OCI-LY1 (cell line): ENCODE measurements at regions not wholly inside any gene's neighbourhood (a gene's known extent, or its start where the extent isn't known, plus 50 kb on each side); places are given as distances from the start of the nearest gene placed in this dataset.

Source experiments
- H2AFZ ChIP-seq: fragments of 200-600 bp; sonication (generic), shearing (Covaris generic); 2 replicates; pipeline ENCODE4 v1.6.0; 2014; ENCODE audit warnings: antibody characterized with exemption, mild to moderate bottlenecking, low read length
- H3F3A ChIP-seq: fragments of 200-600 bp; sonication (generic), shearing (Covaris generic); 2 replicates; pipeline ENCODE4 v1.6.0; 2014; ENCODE audit warnings: mild to moderate bottlenecking, antibody characterized with exemption, low read length, moderate library complexity; ENCODE audit not compliant: insufficient read depth
- H3K27ac ChIP-seq: fragments of 200-600 bp; sonication (generic); 2 replicates; pipeline ENCODE4 v1.5.1; 2014; ENCODE audit warnings: low read length, mixed run types, mild to moderate bottlenecking, low read depth; ENCODE audit not compliant: poor library complexity, severe bottlenecking
- H3K27me3 ChIP-seq: fragments of 200-600 bp; sonication (generic); 2 replicates; pipeline ENCODE4 v1.6.0; 2014; ENCODE audit warnings: antibody characterized with exemption, mild to moderate bottlenecking, low read length, moderate library complexity; ENCODE audit not compliant: insufficient read depth
- H3K36me3 ChIP-seq: fragments of 200-600 bp; sonication (generic); 2 replicates; pipeline ENCODE4 v1.6.1; 2014; ENCODE audit warnings: mild to moderate bottlenecking, antibody characterized with exemption, low read length, moderate library complexity, mixed read lengths; ENCODE audit not compliant: insufficient read depth
- H3K4me1 ChIP-seq: fragments of 200-600 bp; sonication (generic); 2 replicates; pipeline ENCODE4 v1.5.1; 2014; ENCODE audit warnings: mild to moderate bottlenecking, low read length, moderate library complexity; ENCODE audit not compliant: insufficient read depth, severe bottlenecking
- H3K4me2 ChIP-seq: fragments of 200-600 bp; sonication (generic), shearing (Covaris generic); 2 replicates; pipeline ENCODE4 v1.6.1; 2014; ENCODE audit warnings: low read length
- H3K4me3 ChIP-seq: fragments of 200-600 bp; sonication (generic); 2 replicates; pipeline ENCODE4 v1.5.1; 2014; ENCODE audit warnings: low read length, low read depth, mild to moderate bottlenecking, mixed read lengths; ENCODE audit not compliant: poor library complexity, severe bottlenecking
- H3K79me2 ChIP-seq: fragments of 200-600 bp; shearing (Covaris generic); 2 replicates; pipeline ENCODE4 v1.6.1; 2016; ENCODE audit warnings: mixed run types, low read length, mixed read lengths; ENCODE audit not compliant: insufficient read depth
- H3K9ac ChIP-seq: fragments of 200-600 bp; sonication (generic), shearing (Covaris generic); 2 replicates; pipeline ENCODE4 v1.6.1; 2014; ENCODE audit warnings: mild to moderate bottlenecking, low read length, mixed read lengths
- H3K9me2 ChIP-seq: fragments of 200-600 bp; sonication (generic), shearing (Covaris generic); 2 replicates; pipeline ENCODE4 v1.6.1; 2014; ENCODE audit warnings: low read depth, mild to moderate bottlenecking, low read length, mixed read lengths
- H3K9me3 ChIP-seq: fragments of 200-600 bp; shearing (Covaris generic); 2 replicates; pipeline ENCODE4 v1.6.1; 2014; ENCODE audit warnings: low read length, mixed read lengths
- H4K20me1 ChIP-seq: fragments of 200-600 bp; sonication (generic), shearing (Covaris generic); 2 replicates; pipeline ENCODE4 v1.6.0; 2016; ENCODE audit warnings: mild to moderate bottlenecking, low read length; ENCODE audit not compliant: insufficient read depth
- EZH2 ChIP-seq: fragments of 200-600 bp; sonication (generic), shearing (Covaris generic); IDR thresholded peaks from 2 replicates; pipeline ENCODE4 v1.8.0; 2017; ENCODE audit warnings: borderline replicate concordance, mixed run types, mild to moderate bottlenecking, antibody characterized with exemption, low read length, moderate library complexity, mixed read lengths
- TF ChIP-seq, protein P1 (sequence below): fragments of 200-600 bp; sonication (generic), shearing (Covaris generic); IDR thresholded peaks from 2 replicates; pipeline ENCODE4 v1.5.1; 2017; ENCODE audit warnings: mild to moderate bottlenecking, antibody characterized with exemption, low read length, moderate library complexity, mixed read lengths

DNA sequence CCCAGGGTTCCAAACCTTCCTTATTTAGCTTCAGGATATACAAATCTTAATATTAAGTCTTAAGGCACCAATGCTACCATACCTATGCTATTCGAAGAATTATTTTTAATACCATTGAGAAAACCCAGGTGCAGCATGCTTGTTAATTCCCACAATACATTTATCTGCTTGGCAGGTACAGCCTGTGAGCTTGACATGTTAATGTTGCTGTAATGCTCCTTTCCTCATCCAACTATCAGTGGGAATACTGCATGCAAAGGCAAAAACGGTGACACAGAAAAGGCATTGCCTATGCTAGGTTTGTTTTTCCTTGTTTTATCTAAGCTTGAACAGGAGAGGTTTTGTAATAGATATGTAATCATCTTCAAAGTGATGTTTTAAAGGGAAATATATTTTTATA lies 135.7 kb upstream of the COX7C start:
- Histone ChIP-seq H4K20me1 (no peaks in the 10 kb centered on the region), H3K9me2 (no peaks in the 10 kb centered on the region), H3K9ac (no peak overlapping the region), H3K4me2 (no peak overlapping the region), H3K27me3 (no peaks in the 10 kb centered on the region), H3K36me3 (no peaks in the 10 kb centered on the region), H3K27ac (no peak overlapping the region), H3F3A (no peaks in the 10 kb centered on the region), H3K79me2 (no peaks in the 10 kb centered on the region), H3K9me3 (no peaks in the 10 kb centered on the region), H2AFZ (no peak overlapping the region), H3K4me3 (no peak overlapping the region), H3K4me1 (no peaks in the 10 kb centered on the region)
- TF ChIP-seq, protein P1, sequence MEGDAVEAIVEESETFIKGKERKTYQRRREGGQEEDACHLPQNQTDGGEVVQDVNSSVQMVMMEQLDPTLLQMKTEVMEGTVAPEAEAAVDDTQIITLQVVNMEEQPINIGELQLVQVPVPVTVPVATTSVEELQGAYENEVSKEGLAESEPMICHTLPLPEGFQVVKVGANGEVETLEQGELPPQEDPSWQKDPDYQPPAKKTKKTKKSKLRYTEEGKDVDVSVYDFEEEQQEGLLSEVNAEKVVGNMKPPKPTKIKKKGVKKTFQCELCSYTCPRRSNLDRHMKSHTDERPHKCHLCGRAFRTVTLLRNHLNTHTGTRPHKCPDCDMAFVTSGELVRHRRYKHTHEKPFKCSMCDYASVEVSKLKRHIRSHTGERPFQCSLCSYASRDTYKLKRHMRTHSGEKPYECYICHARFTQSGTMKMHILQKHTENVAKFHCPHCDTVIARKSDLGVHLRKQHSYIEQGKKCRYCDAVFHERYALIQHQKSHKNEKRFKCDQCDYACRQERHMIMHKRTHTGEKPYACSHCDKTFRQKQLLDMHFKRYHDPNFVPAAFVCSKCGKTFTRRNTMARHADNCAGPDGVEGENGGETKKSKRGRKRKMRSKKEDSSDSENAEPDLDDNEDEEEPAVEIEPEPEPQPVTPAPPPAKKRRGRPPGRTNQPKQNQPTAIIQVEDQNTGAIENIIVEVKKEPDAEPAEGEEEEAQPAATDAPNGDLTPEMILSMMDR, result no peak
- no peak for TF ChIP-seq EZH2

DNA sequence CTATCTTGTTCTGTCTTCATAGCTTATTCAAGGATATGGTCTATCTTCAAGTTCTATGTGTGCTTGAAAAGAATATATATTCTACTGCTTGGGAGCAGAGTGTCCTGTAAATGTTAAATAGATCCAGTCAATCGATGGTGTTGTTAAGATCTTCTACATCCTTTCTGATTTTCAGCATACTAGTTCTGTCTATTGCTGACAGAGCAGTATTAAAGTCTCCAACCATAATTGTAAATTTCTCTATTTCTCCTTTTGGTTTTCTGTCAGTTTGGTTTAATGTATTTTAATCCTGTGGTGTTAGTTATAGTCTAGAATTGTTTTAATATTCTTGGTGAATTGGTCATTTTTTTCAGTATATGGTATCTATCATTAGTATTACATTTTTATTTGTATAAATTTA lies 124.0 kb upstream of the COX7C start:
- Histone ChIP-seq H3K9me3 (no peaks in the 10 kb centered on the region), H3K79me2 (no peaks in the 10 kb centered on the region), H2AFZ (no peak overlapping the region), H3K27ac (no peak overlapping the region), H3K4me1 (no peaks in the 10 kb centered on the region), H4K20me1 (no peaks in the 10 kb centered on the region), H3K4me3 (no peak overlapping the region), H3F3A (no peaks in the 10 kb centered on the region), H3K36me3 (no peaks in the 10 kb centered on the region), H3K27me3 (no peaks in the 10 kb centered on the region), H3K9me2 (no peaks in the 10 kb centered on the region), H3K4me2 (no peak overlapping the region), H3K9ac (no peak overlapping the region)
- TF ChIP-seq, protein P1, result no peak
- TF ChIP-seq EZH2, result no peak

DNA sequence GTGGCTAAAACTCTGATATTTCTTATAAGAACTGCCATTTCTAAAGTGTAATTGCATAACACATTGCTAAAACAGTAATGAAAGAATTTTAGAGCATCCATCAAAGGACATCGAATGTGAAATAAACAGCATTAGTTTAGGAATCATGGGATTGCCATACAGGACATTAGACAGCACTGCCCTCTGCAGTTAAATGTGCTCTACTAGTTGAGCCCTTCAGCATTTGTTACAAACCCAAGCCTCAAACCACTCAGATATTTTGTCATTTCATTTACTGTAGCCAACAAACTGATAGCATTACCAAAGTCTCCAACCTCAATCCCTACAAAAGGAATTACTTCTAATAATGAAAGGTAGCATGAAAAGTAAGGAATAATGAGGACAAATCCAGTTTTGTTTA lies 116.8 kb upstream of the COX7C start:
- TF ChIP-seq EZH2, result no peak
- TF ChIP-seq, protein P1, result 0 out of 2 replicates have a peak, but pooled peaks have one; percentile 10
- H2AFZ ChIP-seq, result no peak overlapping the region
- no peaks in the 10 kb centered on the region for H3K4me1 ChIP-seq
- no peaks in the 10 kb centered on the region for H4K20me1 ChIP-seq
- H3K79me2 ChIP-seq, result no peaks in the 10 kb centered on the region
- H3K9ac ChIP-seq, result no peak overlapping the region
- no peak overlapping the region for H3K4me2 ChIP-seq
- no peaks in the 10 kb centered on the region for H3F3A ChIP-seq
- H3K4me3 ChIP-seq, result no peak overlapping the region
- no peaks in the 10 kb centered on the region for H3K36me3 ChIP-seq
- H3K27me3 ChIP-seq, result no peaks in the 10 kb centered on the region
- no peaks in the 10 kb centered on the region for H3K9me2 ChIP-seq
- H3K9me3 ChIP-seq, result no peaks in the 10 kb centered on the region
- H3K27ac ChIP-seq, result no peak overlapping the region
